GM12891 (cell line): ENCODE measurements at regions not wholly inside any gene's neighbourhood (a gene's known extent, or its start where the extent isn't known, plus 50 kb on each side); places are given as distances from the start of the nearest gene placed in this dataset.

ENCODE experiments used
- POLR2A ChIP-seq: IDR thresholded peaks from 2 replicates; pipeline ENCODE4 v1.6.1; 2011; ENCODE audit warnings: low read depth, low read length, control low read depth
- POLR2AphosphoS5 ChIP-seq: IDR thresholded peaks from 2 replicates; pipeline ENCODE4 v1.6.1; 2011; ENCODE audit warnings: low read depth, low read length, control low read depth
- POU2F2 ChIP-seq: IDR thresholded peaks from 2 replicates; pipeline ENCODE4 v1.6.1; 2011; ENCODE audit warnings: low read depth, mild to moderate bottlenecking, control low read depth, low read length, moderate library complexity
- TAF1 ChIP-seq: IDR thresholded peaks from 2 replicates; pipeline ENCODE4 v1.6.1; 2011; ENCODE audit warnings: low read depth, low read length, control low read depth

DNA sequence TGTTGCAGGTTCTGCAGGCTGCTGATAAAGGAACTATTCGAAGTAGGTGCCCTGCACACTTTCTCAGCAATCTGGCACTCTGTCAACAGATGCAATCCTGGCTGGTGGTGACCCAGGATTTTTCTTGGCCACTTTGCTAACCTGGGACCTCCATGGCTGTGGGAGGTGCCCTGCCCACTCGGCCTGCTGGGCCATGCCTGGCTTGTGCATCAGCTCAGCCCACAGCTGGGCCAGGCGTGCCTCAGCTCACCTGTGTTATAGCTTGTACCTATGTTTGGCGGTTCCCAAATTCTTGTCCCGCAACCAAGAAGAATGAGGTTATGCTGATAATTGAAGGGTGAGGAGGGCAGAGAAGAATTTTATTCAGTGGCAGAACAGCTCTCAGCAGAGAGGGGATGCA is 141.7 kb downstream of the NPY start:
- no peak for TF ChIP-seq POLR2A
- no peak for TF ChIP-seq POLR2AphosphoS5
- no peak for TF ChIP-seq TAF1
- TF ChIP-seq POU2F2 = no peak
